GM12892 (cell line): ENCODE measurements at regions not wholly inside any gene's neighbourhood (a gene's known extent, or its start where the extent isn't known, plus 50 kb on each side); places are given as distances from the start of the nearest gene placed in this dataset.

Experiments used
- POLR2A ChIP-seq: IDR thresholded peaks from 2 replicates; pipeline ENCODE4 v1.6.1; 2011; ENCODE audit warnings: low read depth, low read length, control low read depth
- POLR2AphosphoS5 ChIP-seq: IDR thresholded peaks from 2 replicates; pipeline ENCODE4 v1.6.1; 2011; ENCODE audit warnings: low read depth, low read length, control low read depth

GRCh38 chr2:64860936-64861335 lies 128.3 kb upstream of the SLC1A4 start:
- TF ChIP-seq POLR2A (no peak), POLR2AphosphoS5 (no peak)
